ENCODE measurements at regions not wholly inside any gene's neighbourhood (a gene's known extent, or its start where the extent isn't known, plus 50 kb on each side); places are given as distances from the start of the nearest gene placed in this dataset.

- no peak for TF ChIP-seq CTCF (conservative IDR thresholded peaks at IDR 0.05; ENCODE audit: low read depth, low read length)
- no peak for TF ChIP-seq MAFK (IDR thresholded peaks at IDR 0.05; ENCODE audit: low read depth, low read length)
- no peak for TF ChIP-seq ELK1 (IDR thresholded peaks at IDR 0.05; ENCODE audit: borderline replicate concordance, low read depth, low read length)
- no peak for TF ChIP-seq MXI1 (IDR thresholded peaks at IDR 0.05; ENCODE audit: borderline replicate concordance, low read depth, low read length)
- TF ChIP-seq SMC3 (IDR thresholded peaks at IDR 0.05; ENCODE audit: low read depth, low read length): no peak
- TF ChIP-seq POLR2A (IDR thresholded peaks at IDR 0.05; ENCODE audit: low read depth, low read length): no peak
- TF ChIP-seq CEBPB (IDR thresholded peaks at IDR 0.05; ENCODE audit: low read depth, low read length): no peak
- no peak for TF ChIP-seq RCOR1 (IDR thresholded peaks at IDR 0.05; ENCODE audit: insufficient replicate concordance, low read length)
- TF ChIP-seq RFX5 (IDR thresholded peaks at IDR 0.05; ENCODE audit: low read depth, low read length): no peak
Observed at GRCh38 chr4:166421556-166422156, 548.6 kb downstream of the TLL1 start.

Data from IMR-90 (cell line).